HG03280 (cell line): ENCODE measurements at regions not wholly inside any gene's neighbourhood (a gene's known extent, or its start where the extent isn't known, plus 50 kb on each side); places are given as distances from the start of the nearest gene placed in this dataset.

Experiments
- ATAC-seq: cut with Tn5 transposase; IDR thresholded peaks from one replicate; pipeline ENCODE4 v1.9.1; 2021; ENCODE audit warnings: mild to moderate bottlenecking, moderate library complexity; ENCODE audit not compliant: unreplicated experiment

- no peak for ATAC-seq
Observed at GRCh38 chr18:41553716-41554115, 401.3 kb upstream of the PIK3C3 start.

DNA sequence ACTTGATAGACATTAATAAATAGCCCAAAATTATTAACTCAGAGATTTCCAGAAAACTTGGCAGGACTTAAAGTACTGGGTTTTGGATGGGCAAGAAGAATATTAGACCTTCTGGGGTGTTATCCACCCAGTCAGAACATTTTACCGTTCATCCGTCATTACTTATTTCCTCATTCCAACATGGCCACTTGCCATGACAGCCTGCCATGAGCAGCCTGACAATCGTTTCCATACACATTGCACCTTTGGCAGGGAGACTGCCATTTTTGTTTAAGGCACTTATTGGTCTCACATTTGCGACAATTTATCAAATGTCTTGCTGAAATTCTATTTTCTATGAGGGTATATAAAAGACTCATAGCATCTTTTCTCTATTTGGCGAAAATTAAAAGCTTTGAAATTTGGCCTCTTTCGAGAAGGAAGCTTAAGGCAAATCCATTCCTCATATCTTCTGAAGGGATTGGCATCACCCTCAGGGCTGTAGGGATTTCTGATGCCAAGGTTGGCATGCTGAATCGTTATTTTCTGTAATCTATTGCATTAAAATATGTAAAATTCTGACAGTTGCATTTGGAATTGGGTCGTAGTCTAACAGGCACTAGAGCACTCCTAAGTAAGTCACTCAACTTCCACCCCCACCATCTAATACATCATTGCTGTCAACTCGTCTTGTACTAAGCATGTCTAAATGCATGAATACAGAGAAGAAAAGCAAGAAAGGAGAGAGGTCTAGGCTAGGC is 406.3 kb upstream of the PIK3C3 start:
- ATAC-seq = no peak

- no peak for ATAC-seq
Observed at GRCh38 chr18:41545091-41545888, 409.7 kb upstream of the PIK3C3 start.

DNA sequence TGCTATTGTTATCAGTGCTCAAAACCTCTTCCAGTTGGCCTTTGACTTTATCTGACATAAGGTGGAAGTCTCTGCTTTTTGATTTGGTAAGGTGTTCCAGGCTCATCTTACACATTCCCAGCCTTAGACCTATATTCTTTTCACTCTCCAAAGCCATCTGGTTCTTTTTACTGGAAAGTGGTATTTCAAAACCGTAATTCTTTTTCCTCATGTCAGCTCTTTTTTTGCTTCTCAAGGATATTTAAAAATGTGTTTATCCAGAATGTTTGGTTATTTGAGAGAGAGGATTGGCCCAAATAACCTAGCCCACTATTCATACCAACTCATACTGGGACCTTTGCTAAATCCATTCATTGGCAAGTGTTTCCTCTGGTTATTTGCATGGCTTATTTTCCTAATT is 411.2 kb upstream of the PIK3C3 start:
- no peak for ATAC-seq

GRCh38 chr18:41540237-41540871 is 414.7 kb upstream of the PIK3C3 start:
- no peak for ATAC-seq

- no peak for ATAC-seq
Observed at GRCh38 chr18:41538751-41539150, 416.3 kb upstream of the PIK3C3 start.

- ATAC-seq = no peak
Observed at GRCh38 chr18:41537666-41538065, 417.4 kb upstream of the PIK3C3 start.

GRCh38 chr18:41532344-41533086 is 422.5 kb upstream of the PIK3C3 start:
- ATAC-seq = no peak

- ATAC-seq = no peak
Observed at GRCh38 chr18:41530970-41531369, 424.1 kb upstream of the PIK3C3 start.

GRCh38 chr18:41529093-41529492 is 425.9 kb upstream of the PIK3C3 start:
- ATAC-seq = no peak

- no peak for ATAC-seq
Observed at GRCh38 chr18:41526054-41526453, 429.0 kb upstream of the PIK3C3 start.

DNA sequence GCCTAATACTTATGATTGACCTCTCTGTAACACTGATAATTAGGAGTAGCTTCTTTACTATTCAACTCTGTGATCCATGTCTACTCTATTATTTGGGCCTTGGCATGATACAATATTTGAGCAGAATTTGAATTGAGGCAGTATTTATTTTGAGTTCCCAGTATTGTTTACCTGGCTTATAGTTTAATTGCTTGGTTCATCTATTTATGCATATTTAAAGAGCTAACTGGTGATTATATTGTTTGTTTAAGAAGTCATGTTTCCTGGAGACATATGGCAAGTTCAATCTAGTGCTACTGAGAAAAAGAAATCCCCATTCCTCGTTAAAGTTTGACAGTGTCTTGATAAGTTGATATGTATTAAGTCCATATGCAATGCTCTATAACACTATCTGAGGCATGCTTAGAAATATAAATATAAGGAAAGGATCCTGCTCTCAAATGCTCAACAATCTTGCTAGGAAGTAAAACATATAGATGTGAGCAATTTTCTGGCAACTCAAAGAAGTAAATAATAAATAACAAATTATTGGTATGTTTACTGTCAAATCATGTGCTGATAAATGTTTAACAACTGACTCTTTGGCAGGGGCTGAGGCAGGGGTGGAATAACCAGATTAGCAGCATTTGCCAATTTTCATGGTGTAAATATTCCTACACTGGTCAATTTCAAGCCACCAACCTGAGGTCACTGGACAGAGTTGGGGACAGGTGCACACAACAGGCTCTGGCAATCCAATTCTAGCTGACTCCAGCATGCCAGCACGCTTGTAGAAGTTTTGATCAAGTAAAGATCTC is 430.2 kb upstream of the PIK3C3 start:
- no peak for ATAC-seq

DNA sequence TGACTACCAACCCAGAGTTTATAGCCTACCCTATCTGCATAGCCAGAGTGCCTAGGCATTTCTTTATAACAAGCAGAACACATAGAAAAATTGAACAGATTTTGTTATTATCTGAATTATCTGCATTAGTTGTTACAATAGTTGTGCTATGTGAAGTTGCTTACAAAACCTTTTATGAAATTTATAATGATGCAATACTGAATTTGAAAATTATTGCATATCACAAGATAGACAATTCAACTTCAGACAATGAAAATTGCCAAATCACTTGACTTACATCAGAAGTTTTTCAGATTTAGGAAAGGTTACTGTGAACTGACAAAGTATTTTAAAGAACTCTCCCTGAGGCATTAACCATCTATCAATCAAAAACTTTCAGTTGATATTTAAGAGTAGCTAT is 437.9 kb upstream of the PIK3C3 start:
- ATAC-seq = no peak

DNA sequence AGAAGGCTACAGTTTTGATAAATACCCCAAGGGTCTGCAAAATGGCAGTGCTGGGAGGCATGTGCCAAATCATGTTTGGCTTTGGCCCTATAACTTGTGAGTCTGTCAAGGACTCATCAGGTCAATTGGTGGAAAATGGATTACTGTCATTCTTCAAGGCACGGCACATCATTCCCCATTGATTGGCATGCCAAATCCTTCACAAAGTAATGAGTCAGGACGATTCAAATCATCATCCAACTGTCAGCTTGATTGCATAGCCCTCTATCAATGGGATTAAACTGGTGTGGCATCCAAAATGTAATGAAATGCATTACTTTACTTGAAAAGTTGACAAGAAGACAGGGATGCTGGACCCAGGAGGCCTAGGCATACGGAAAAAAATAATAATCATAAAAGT is 441.6 kb upstream of the PIK3C3 start:
- ATAC-seq = no peak

GRCh38 chr18:41504316-41504715 is 450.7 kb upstream of the PIK3C3 start:
- no peak for ATAC-seq

GRCh38 chr18:41501848-41502247 is 453.2 kb upstream of the PIK3C3 start:
- no peak for ATAC-seq

GRCh38 chr18:41499345-41499744 is 455.7 kb upstream of the PIK3C3 start:
- ATAC-seq = no peak

GRCh38 chr18:41490861-41491260 is 464.2 kb upstream of the PIK3C3 start:
- no peak for ATAC-seq

DNA sequence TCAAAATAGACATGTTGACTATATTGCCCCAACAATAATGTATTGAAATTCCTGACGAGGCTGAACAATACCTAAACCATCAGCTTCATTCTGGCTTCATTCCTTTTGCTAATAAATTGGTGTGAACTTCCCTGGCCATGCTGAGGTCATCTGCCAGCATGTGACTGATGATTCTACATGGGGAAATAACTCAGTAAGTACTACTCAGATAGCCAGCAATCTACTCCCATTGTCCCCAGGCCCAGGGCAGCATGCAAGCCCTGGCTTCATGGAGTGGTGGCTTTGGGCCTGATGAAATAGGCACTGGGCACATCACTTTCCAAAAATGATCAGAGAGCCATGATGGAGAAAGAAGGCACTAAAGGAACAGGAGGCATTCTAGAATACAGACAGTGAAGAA is 468.5 kb upstream of the PIK3C3 start:
- no peak for ATAC-seq

DNA sequence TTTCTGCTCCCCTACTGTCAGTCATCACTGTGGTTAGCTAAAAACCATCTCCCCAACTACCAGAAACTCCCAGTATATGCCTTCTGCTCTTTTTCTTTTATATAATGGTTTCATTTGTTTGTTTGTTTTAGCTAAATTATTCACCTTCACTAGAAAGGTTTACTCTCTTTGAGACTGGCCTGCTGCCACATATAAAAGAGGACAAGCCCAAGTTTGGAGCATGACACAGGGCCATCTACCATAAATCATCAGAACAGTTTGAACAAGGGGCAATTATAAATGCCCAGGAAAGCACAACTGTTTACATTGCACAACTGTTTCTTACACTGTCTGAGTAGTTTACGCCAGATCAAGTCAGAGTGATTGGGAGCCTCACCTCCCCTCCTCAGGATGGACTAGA is 471.0 kb upstream of the PIK3C3 start:
- no peak for ATAC-seq
